ENCODE measurements at regions not wholly inside any gene's neighbourhood (a gene's known extent, or its start where the extent isn't known, plus 50 kb on each side); places are given as distances from the start of the nearest gene placed in this dataset.

DNA sequence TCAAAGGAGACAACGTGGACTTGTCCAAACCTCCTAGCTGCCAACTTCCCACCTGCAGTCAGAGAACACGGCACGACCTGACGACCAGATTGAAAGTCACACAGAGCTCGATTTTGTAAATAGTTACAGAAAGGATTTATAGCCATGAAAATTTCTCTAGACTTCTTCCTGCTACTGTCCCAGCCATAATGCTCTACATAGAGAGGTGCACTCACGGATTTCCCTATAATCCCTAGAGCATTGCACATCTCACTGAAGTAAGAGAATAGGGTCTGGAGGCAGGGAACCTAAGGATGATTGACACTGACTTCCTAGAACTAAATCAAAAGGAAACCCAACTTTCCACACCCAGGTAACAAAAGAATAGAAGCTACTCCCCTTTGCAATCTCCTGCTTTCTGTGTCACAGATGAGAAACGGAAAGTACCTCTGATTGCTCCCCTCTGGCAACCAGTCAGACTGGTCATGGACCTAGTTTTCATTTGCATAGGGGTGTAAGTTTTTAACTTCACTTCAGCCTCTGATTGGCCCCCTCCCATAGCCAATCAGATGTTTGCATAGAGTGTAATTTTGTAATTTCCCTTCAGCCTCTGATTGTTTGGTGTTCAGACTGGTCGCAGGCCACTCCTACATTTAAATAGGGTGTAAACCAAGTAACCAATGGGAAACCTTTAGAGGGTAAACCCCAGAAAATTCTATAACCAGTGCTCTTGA is 58.6 kb upstream of the FBXO11 start:
- TF ChIP-seq CREB1 (IDR thresholded peaks at IDR 0.05; ENCODE audit: low read depth) (no peak), USF1 (IDR thresholded peaks at IDR 0.05) (no peak), FOXM1 (IDR thresholded peaks at IDR 0.05; ENCODE audit: borderline replicate concordance, low read depth) (no peak), EGR1 (IDR thresholded peaks at IDR 0.05) (no peak), RAD21 (IDR thresholded peaks at IDR 0.05; ENCODE audit: low read depth) (no peak), EP300 (IDR thresholded peaks at IDR 0.05; ENCODE audit: borderline replicate concordance) (no peak), TEAD4 (IDR thresholded peaks at IDR 0.05) (no peak)
